ENCODE measurements at regions not wholly inside any gene's neighbourhood (a gene's known extent, or its start where the extent isn't known, plus 50 kb on each side); places are given as distances from the start of the nearest gene placed in this dataset.

- Histone ChIP-seq H3K27me3 (ENCODE audit: control insufficient read depth, insufficient read depth, low read length) (no peaks in the 10 kb centered on the region), H3K4me1 (ENCODE audit: control insufficient read depth, insufficient read depth, low read length) (no peaks in the 10 kb centered on the region), H3K27ac (ENCODE audit: low read length) (no peak overlapping the region), H3K9me3 (ENCODE audit: control insufficient read depth, low read depth, low read length) (no peaks in the 10 kb centered on the region), H3K36me3 (ENCODE audit: control insufficient read depth, insufficient read depth, low read length) (no peaks in the 10 kb centered on the region), H3K4me3 (ENCODE audit: low read length) (no peak overlapping the region)
- 65% methylated on average over 4 of the region's 11 CpGs for WGBS (ENCODE audit: insufficient coverage, low lambda C conversion rate)
- peak; percentile 61 to 73 for DNase-seq
Measured at GRCh38 chr14:51575349-51576116, 76.2 kb upstream of the FRMD6 start.

- no peak for DNase-seq
- Histone ChIP-seq H3K4me1 (ENCODE audit: control insufficient read depth, insufficient read depth, low read length) (no peaks in the 10 kb centered on the region), H3K9me3 (ENCODE audit: control insufficient read depth, low read depth, low read length) (no peaks in the 10 kb centered on the region), H3K27ac (ENCODE audit: low read length) (no peak overlapping the region), H3K27me3 (ENCODE audit: control insufficient read depth, insufficient read depth, low read length) (no peaks in the 10 kb centered on the region), H3K36me3 (ENCODE audit: control insufficient read depth, insufficient read depth, low read length) (no peaks in the 10 kb centered on the region), H3K4me3 (ENCODE audit: low read length) (no peak overlapping the region)
- WGBS (ENCODE audit: insufficient coverage, low lambda C conversion rate) = 100% methylated on average over 1 of the region's 3 CpGs
Measured at GRCh38 chr14:51576117-51576430, 75.6 kb upstream of the FRMD6 start.

GRCh38 chr14:51576879-51577278, 74.8 kb upstream of the FRMD6 start:
- Histone ChIP-seq H3K4me1 (ENCODE audit: control insufficient read depth, insufficient read depth, low read length) (no peaks in the 10 kb centered on the region), H3K27me3 (ENCODE audit: control insufficient read depth, insufficient read depth, low read length) (no peaks in the 10 kb centered on the region), H3K36me3 (ENCODE audit: control insufficient read depth, insufficient read depth, low read length) (no peaks in the 10 kb centered on the region), H3K4me3 (ENCODE audit: low read length) (no peak overlapping the region), H3K27ac (ENCODE audit: low read length) (no peak overlapping the region), H3K9me3 (ENCODE audit: control insufficient read depth, low read depth, low read length) (no peaks in the 10 kb centered on the region)
- DNase-seq = no peak
- no CpG with 5 or more reads among the region's 1 CpG for WGBS (ENCODE audit: insufficient coverage, low lambda C conversion rate)

GRCh38 chr14:51578853-51579252, 72.9 kb upstream of the FRMD6 start:
- no peaks in the 10 kb centered on the region for H3K36me3 ChIP-seq (ENCODE audit: control insufficient read depth, insufficient read depth, low read length)
- no peaks in the 10 kb centered on the region for H3K4me1 ChIP-seq (ENCODE audit: control insufficient read depth, insufficient read depth, low read length)
- H3K27me3 ChIP-seq (ENCODE audit: control insufficient read depth, insufficient read depth, low read length) = no peaks in the 10 kb centered on the region
- H3K9me3 ChIP-seq (ENCODE audit: control insufficient read depth, low read depth, low read length) = no peaks in the 10 kb centered on the region
- WGBS (ENCODE audit: insufficient coverage, low lambda C conversion rate) = no CpG with 5 or more reads among the region's 2 CpGs
- H3K27ac ChIP-seq (ENCODE audit: low read length) = no peak overlapping the region
- H3K4me3 ChIP-seq (ENCODE audit: low read length) = no peak overlapping the region
- DNase-seq = no peak

GRCh38 chr14:51581017-51581881, 70.5 kb upstream of the FRMD6 start:
- WGBS (ENCODE audit: insufficient coverage, low lambda C conversion rate) = 40% methylated on average over 2 of the region's 4 CpGs
- no peak overlapping the region for H3K4me3 ChIP-seq (ENCODE audit: low read length)
- no peak for DNase-seq
- no peaks in the 10 kb centered on the region for H3K27me3 ChIP-seq (ENCODE audit: control insufficient read depth, insufficient read depth, low read length)
- no peaks in the 10 kb centered on the region for H3K4me1 ChIP-seq (ENCODE audit: control insufficient read depth, insufficient read depth, low read length)
- H3K27ac ChIP-seq (ENCODE audit: low read length) = no peak overlapping the region
- no peaks in the 10 kb centered on the region for H3K9me3 ChIP-seq (ENCODE audit: control insufficient read depth, low read depth, low read length)
- H3K36me3 ChIP-seq (ENCODE audit: control insufficient read depth, insufficient read depth, low read length) = no peaks in the 10 kb centered on the region

GRCh38 chr14:51582437-51582836, 69.3 kb upstream of the FRMD6 start:
- H3K27me3 ChIP-seq (ENCODE audit: control insufficient read depth, insufficient read depth, low read length) = no peaks in the 10 kb centered on the region
- H3K4me3 ChIP-seq (ENCODE audit: low read length) = no peak overlapping the region
- no peaks in the 10 kb centered on the region for H3K9me3 ChIP-seq (ENCODE audit: control insufficient read depth, low read depth, low read length)
- no CpG with 5 or more reads among the region's 2 CpGs for WGBS (ENCODE audit: insufficient coverage, low lambda C conversion rate)
- DNase-seq = no peak
- no peaks in the 10 kb centered on the region for H3K36me3 ChIP-seq (ENCODE audit: control insufficient read depth, insufficient read depth, low read length)
- H3K4me1 ChIP-seq (ENCODE audit: control insufficient read depth, insufficient read depth, low read length) = no peaks in the 10 kb centered on the region
- H3K27ac ChIP-seq (ENCODE audit: low read length) = no peak overlapping the region

- Histone ChIP-seq H3K4me3 (ENCODE audit: low read length) (no peak overlapping the region), H3K4me1 (ENCODE audit: control insufficient read depth, insufficient read depth, low read length) (no peaks in the 10 kb centered on the region), H3K27ac (ENCODE audit: low read length) (no peak overlapping the region), H3K36me3 (ENCODE audit: control insufficient read depth, insufficient read depth, low read length) (no peaks in the 10 kb centered on the region), H3K27me3 (ENCODE audit: control insufficient read depth, insufficient read depth, low read length) (no peaks in the 10 kb centered on the region), H3K9me3 (ENCODE audit: control insufficient read depth, low read depth, low read length) (no peaks in the 10 kb centered on the region)
- no peak for DNase-seq
- WGBS (ENCODE audit: insufficient coverage, low lambda C conversion rate) = 100% methylated on average over 2 of the region's 5 CpGs
Measured at GRCh38 chr14:51585055-51585454, 66.7 kb upstream of the FRMD6 start.

- no peak overlapping the region for H3K4me3 ChIP-seq (ENCODE audit: low read length)
- no peaks in the 10 kb centered on the region for H3K4me1 ChIP-seq (ENCODE audit: control insufficient read depth, insufficient read depth, low read length)
- no peaks in the 10 kb centered on the region for H3K36me3 ChIP-seq (ENCODE audit: control insufficient read depth, insufficient read depth, low read length)
- H3K27ac ChIP-seq (ENCODE audit: low read length) = no peak overlapping the region
- no peak for DNase-seq
- no peaks in the 10 kb centered on the region for H3K27me3 ChIP-seq (ENCODE audit: control insufficient read depth, insufficient read depth, low read length)
- H3K9me3 ChIP-seq (ENCODE audit: control insufficient read depth, low read depth, low read length) = no peaks in the 10 kb centered on the region
- no CpG with 5 or more reads among the region's 2 CpGs for WGBS (ENCODE audit: insufficient coverage, low lambda C conversion rate)
Measured at GRCh38 chr14:51592836-51593235, 58.9 kb upstream of the FRMD6 start.

- H3K9me3 ChIP-seq (ENCODE audit: control insufficient read depth, low read depth, low read length) = no peaks in the 10 kb centered on the region
- no peak for DNase-seq
- H3K27me3 ChIP-seq (ENCODE audit: control insufficient read depth, insufficient read depth, low read length) = no peaks in the 10 kb centered on the region
- no peak overlapping the region for H3K4me3 ChIP-seq (ENCODE audit: low read length)
- no peak overlapping the region for H3K27ac ChIP-seq (ENCODE audit: low read length)
- WGBS (ENCODE audit: insufficient coverage, low lambda C conversion rate) = no CpG with 5 or more reads among the region's 5 CpGs
- H3K4me1 ChIP-seq (ENCODE audit: control insufficient read depth, insufficient read depth, low read length) = no peaks in the 10 kb centered on the region
- no peaks in the 10 kb centered on the region for H3K36me3 ChIP-seq (ENCODE audit: control insufficient read depth, insufficient read depth, low read length)
Measured at GRCh38 chr14:51593397-51593796, 58.3 kb upstream of the FRMD6 start.

GRCh38 chr14:51595881-51596455, 55.7 kb upstream of the FRMD6 start:
- no peaks in the 10 kb centered on the region for H3K9me3 ChIP-seq (ENCODE audit: control insufficient read depth, low read depth, low read length)
- WGBS (ENCODE audit: insufficient coverage, low lambda C conversion rate) = 100% methylated on average over 2 of the region's 3 CpGs

More at GRCh38 chr14:51595881-51596455, 55.7 kb upstream of the FRMD6 start:
- Histone ChIP-seq H3K27ac (ENCODE audit: low read length) (no peak overlapping the region), H3K36me3 (ENCODE audit: control insufficient read depth, insufficient read depth, low read length) (no peaks in the 10 kb centered on the region), H3K4me3 (ENCODE audit: low read length) (no peak overlapping the region), H3K27me3 (ENCODE audit: control insufficient read depth, insufficient read depth, low read length) (no peaks in the 10 kb centered on the region), H3K4me1 (ENCODE audit: control insufficient read depth, insufficient read depth, low read length) (no peaks in the 10 kb centered on the region)
- DNase-seq = no peak
